ENCODE measurements at regions not wholly inside any gene's neighbourhood (a gene's known extent, or its start where the extent isn't known, plus 50 kb on each side); places are given as distances from the start of the nearest gene placed in this dataset.

GRCh38 chr4:36573441-36573840 is 292.0 kb downstream of the DTHD1 start:
- no peak for TF ChIP-seq CTCF (IDR thresholded peaks at IDR 0.05; ENCODE audit: extremely low read depth, missing control alignments)
- peak; percentile 11 for DNase-seq (ENCODE audit: low spot score)

- TF ChIP-seq CTCF (IDR thresholded peaks at IDR 0.05; ENCODE audit: extremely low read depth, missing control alignments) = no peak
These were observed 293.4 kb downstream of the DTHD1 start for GRCh38 chr4:36574816-36575215.

GRCh38 chr4:36582198-36582597 is 300.8 kb downstream of the DTHD1 start:
- DNase-seq (ENCODE audit: low spot score) = no peak
- no peak for TF ChIP-seq CTCF (IDR thresholded peaks at IDR 0.05; ENCODE audit: extremely low read depth, missing control alignments)

More at GRCh38 chr4:36574816-36575215, 293.4 kb downstream of the DTHD1 start:
- no peak for DNase-seq (ENCODE audit: low spot score)

- no peak for DNase-seq (ENCODE audit: low spot score)
- no peak for TF ChIP-seq CTCF (IDR thresholded peaks at IDR 0.05; ENCODE audit: extremely low read depth, missing control alignments)
These were observed 306.6 kb downstream of the DTHD1 start for GRCh38 chr4:36587909-36588472.

GRCh38 chr4:36590343-36590742 is 308.9 kb downstream of the DTHD1 start:
- no peak for DNase-seq (ENCODE audit: low spot score)
- no peak for TF ChIP-seq CTCF (IDR thresholded peaks at IDR 0.05; ENCODE audit: extremely low read depth, missing control alignments)

GRCh38 chr4:36601864-36602495 is 320.6 kb downstream of the DTHD1 start:
- DNase-seq (ENCODE audit: low spot score) = no peak
- TF ChIP-seq CTCF (IDR thresholded peaks at IDR 0.05; ENCODE audit: extremely low read depth, missing control alignments) = no peak

GRCh38 chr4:36609661-36610060 is 328.2 kb downstream of the DTHD1 start:
- no peak for TF ChIP-seq CTCF (IDR thresholded peaks at IDR 0.05; ENCODE audit: extremely low read depth, missing control alignments)
- no peak for DNase-seq (ENCODE audit: low spot score)
